OCI-LY3 (cell line): ENCODE measurements at regions not wholly inside any gene's neighbourhood (a gene's known extent, or its start where the extent isn't known, plus 50 kb on each side); places are given as distances from the start of the nearest gene placed in this dataset.

Experiments
- H2AFZ ChIP-seq: fragments of 200-600, 300-600 bp; shearing (Covaris generic); 2 replicates; pipeline ENCODE4 v1.6.0; 2014; ENCODE audit warnings: antibody characterized with exemption, low read depth, low read length
- H3K27ac ChIP-seq: fragments of 200-600, 300-600 bp; sonication (generic); 2 replicates; pipeline ENCODE4 v1.5.1; 2014; ENCODE audit warnings: mild to moderate bottlenecking, low read length, moderate library complexity, mixed read lengths
- H3K27me3 ChIP-seq: fragments of 200-600, 300-600 bp; sonication (generic); 2 replicates; pipeline ENCODE4 v1.6.1; 2014; ENCODE audit warnings: low read depth, low read length, mixed read lengths
- H3K36me3 ChIP-seq: fragments of 200-600, 300-600 bp; sonication (generic); replicated peaks from 2 replicates; pipeline ENCODE3; 2014; ENCODE audit warnings: low read depth, low read length, mixed read lengths
- H3K4me1 ChIP-seq: fragments of 300-600, 200-600 bp; sonication (generic); 2 replicates; pipeline ENCODE4 v1.6.1; 2014; ENCODE audit warnings: low read length, mixed read lengths
- H3K4me2 ChIP-seq: fragments of 200-600, 300-600 bp; sonication (generic); 2 replicates; pipeline ENCODE4 v1.6.1; 2014; ENCODE audit warnings: low read length, mixed read lengths
- H3K4me3 ChIP-seq: fragments of 300-600, 200-600 bp; sonication (generic); 2 replicates; pipeline ENCODE4 v1.5.1; 2014; ENCODE audit warnings: antibody characterized with exemption, mild to moderate bottlenecking, low read length, moderate library complexity
- H3K79me2 ChIP-seq: fragments of 300-600, 200-600 bp; shearing (Covaris generic); 2 replicates; pipeline ENCODE4 v1.6.1; 2014; ENCODE audit warnings: mild to moderate bottlenecking, low read length, mixed read lengths
- H3K9ac ChIP-seq: fragments of 300-600, 200-600 bp; shearing (Covaris generic); 2 replicates; pipeline ENCODE4 v1.6.0; 2014; ENCODE audit warnings: mild to moderate bottlenecking, low read length, moderate library complexity
- H3K9me3 ChIP-seq: fragments of 200-600, 300-600 bp; shearing (Covaris generic); 2 replicates; pipeline ENCODE4 v1.6.1; 2014; ENCODE audit warnings: low read length, mixed read lengths; ENCODE audit not compliant: insufficient read depth
- H4K20me1 ChIP-seq: fragments of 200-600, 300-600 bp; sonication (generic); 2 replicates; pipeline ENCODE4 v1.6.1; 2016; ENCODE audit warnings: low read length, mixed read lengths; ENCODE audit not compliant: insufficient read depth
- EZH2phosphoT487 ChIP-seq: fragments of 200-600 bp; shearing (Covaris generic); IDR thresholded peaks from 2 replicates; pipeline ENCODE4 v1.6.1; 2018; ENCODE audit warnings: antibody characterized with exemption, mixed run types, low read depth
- TF ChIP-seq, protein P1 (sequence below): fragments of 200-600, 300-600 bp; sonication (generic); IDR thresholded peaks from 2 replicates; pipeline ENCODE4 v1.5.1; 2014; ENCODE audit warnings: antibody characterized with exemption, low read length, low read depth

DNA sequence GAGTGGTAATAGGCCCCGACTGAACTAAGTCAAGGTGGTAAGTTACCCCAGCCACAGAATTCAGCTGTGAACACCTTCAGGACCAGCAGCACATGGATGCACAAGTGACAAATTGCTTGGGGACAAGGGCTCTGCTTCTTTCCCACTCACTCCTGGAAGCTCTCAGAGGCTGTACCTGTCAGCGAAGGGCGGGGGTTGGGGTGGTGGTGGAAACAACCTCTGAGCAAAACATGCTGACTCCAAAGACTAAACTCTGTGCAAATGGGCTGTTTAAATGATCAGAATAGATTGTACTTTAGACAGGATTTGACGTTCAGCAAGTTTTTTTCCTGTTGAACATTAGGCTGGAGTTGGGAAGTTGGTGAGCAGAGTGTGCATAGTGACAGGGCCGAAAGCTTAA, 544.5 kb upstream of the ZNF608 start:
- H3K79me2 ChIP-seq = no peaks in the 10 kb centered on the region
- no peaks in the 10 kb centered on the region for H4K20me1 ChIP-seq
- H3K9me3 ChIP-seq = no peaks in the 10 kb centered on the region
- no peak overlapping the region for H3K4me3 ChIP-seq
- H3K4me2 ChIP-seq = no peak overlapping the region
- no peak overlapping the region for H3K9ac ChIP-seq
- no peaks in the 10 kb centered on the region for H3K27me3 ChIP-seq
- H3K36me3 ChIP-seq = no peaks in the 10 kb centered on the region
- no peak overlapping the region for H3K27ac ChIP-seq
- TF ChIP-seq, protein P1, sequence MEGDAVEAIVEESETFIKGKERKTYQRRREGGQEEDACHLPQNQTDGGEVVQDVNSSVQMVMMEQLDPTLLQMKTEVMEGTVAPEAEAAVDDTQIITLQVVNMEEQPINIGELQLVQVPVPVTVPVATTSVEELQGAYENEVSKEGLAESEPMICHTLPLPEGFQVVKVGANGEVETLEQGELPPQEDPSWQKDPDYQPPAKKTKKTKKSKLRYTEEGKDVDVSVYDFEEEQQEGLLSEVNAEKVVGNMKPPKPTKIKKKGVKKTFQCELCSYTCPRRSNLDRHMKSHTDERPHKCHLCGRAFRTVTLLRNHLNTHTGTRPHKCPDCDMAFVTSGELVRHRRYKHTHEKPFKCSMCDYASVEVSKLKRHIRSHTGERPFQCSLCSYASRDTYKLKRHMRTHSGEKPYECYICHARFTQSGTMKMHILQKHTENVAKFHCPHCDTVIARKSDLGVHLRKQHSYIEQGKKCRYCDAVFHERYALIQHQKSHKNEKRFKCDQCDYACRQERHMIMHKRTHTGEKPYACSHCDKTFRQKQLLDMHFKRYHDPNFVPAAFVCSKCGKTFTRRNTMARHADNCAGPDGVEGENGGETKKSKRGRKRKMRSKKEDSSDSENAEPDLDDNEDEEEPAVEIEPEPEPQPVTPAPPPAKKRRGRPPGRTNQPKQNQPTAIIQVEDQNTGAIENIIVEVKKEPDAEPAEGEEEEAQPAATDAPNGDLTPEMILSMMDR = no peak
- TF ChIP-seq EZH2phosphoT487 = no peak
- H2AFZ ChIP-seq = no peak overlapping the region
- peaks cover 22% of the 10 kb centered on the region for H3K4me1 ChIP-seq

DNA sequence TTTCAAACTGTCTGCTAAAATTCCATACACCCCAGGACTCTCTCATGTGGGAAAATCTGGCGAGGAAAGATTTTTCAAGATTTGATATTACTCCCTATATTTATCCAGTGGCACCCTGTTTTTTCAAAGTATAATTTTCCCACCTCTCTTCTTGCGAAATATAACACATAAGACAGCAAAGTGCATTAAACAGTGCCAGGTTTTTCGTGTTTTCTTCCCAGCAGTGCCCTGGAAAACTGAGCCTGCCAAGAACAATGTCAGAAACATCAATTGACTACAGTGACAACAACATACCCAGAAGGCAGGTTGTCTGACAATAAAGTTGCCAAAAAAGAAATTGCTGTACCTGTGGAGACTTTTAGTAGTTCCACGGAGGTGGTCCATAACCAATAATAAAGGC, 545.0 kb upstream of the ZNF608 start:
- Histone ChIP-seq H3K36me3 (no peaks in the 10 kb centered on the region), H3K9ac (no peak overlapping the region), H3K4me1 (peaks cover 22% of the 10 kb centered on the region), H3K27me3 (no peaks in the 10 kb centered on the region), H4K20me1 (no peaks in the 10 kb centered on the region), H3K79me2 (no peaks in the 10 kb centered on the region), H3K4me3 (no peak overlapping the region), H3K9me3 (no peaks in the 10 kb centered on the region), H3K4me2 (no peak overlapping the region), H3K27ac (no peak overlapping the region), H2AFZ (no peak overlapping the region)
- TF ChIP-seq EZH2phosphoT487 = no peak
- TF ChIP-seq, protein P1 = no peak

DNA sequence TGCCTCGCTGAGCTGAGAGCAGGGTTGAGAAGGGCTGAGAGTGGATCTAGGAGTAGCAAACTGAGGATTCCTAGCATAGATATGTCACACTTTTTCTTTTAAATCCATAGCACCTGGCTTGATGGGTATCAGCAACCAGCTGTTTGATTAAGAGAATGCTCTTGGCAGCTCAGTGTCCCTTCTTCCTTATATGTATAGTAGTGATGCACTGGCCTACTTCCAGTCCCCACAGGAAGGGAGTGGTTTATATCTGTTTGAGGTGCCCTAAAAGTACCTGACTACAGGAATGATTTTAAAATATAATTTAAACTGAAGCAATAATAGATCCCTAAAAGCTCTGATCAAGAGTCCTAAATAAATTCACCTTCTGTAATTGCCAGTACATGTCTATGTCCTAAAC, 546.8 kb upstream of the ZNF608 start:
- no peak overlapping the region for H3K4me3 ChIP-seq
- H2AFZ ChIP-seq = no peak overlapping the region
- no peaks in the 10 kb centered on the region for H3K27me3 ChIP-seq
- no peaks in the 10 kb centered on the region for H4K20me1 ChIP-seq
- H3K79me2 ChIP-seq = no peaks in the 10 kb centered on the region
- H3K4me2 ChIP-seq = no peak overlapping the region
- no peak for TF ChIP-seq EZH2phosphoT487
- TF ChIP-seq, protein P1 = no peak
- peaks cover 22% of the 10 kb centered on the region for H3K4me1 ChIP-seq
- no peaks in the 10 kb centered on the region for H3K36me3 ChIP-seq
- no peaks in the 10 kb centered on the region for H3K9me3 ChIP-seq
- H3K9ac ChIP-seq = no peak overlapping the region
- H3K27ac ChIP-seq = no peak overlapping the region

DNA sequence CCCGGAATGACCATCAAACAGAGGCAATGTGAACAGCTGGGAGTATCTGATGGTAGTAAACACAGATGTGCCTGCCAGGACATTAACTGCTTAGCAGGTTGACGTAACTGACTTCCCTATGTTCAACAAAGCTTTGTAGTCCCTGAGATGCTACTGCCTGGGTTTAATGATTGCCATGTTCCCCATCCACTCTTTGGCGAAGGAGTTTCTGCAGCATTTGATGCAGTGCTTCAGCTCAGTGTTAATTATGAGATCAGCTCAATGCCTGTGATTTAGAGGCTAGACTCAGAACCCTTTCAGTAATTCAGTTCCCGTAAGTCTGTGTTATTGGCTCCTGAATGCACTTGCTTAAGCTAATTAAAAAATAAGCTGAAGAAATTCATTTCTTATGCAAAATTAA, 547.3 kb upstream of the ZNF608 start:
- Histone ChIP-seq H3K36me3 (no peaks in the 10 kb centered on the region), H3K9ac (no peak overlapping the region), H3K27ac (no peak overlapping the region), H4K20me1 (no peaks in the 10 kb centered on the region), H3K9me3 (no peaks in the 10 kb centered on the region), H3K4me1 (peaks cover 22% of the 10 kb centered on the region), H3K27me3 (no peaks in the 10 kb centered on the region), H3K4me3 (no peak overlapping the region), H3K4me2 (no peak overlapping the region), H3K79me2 (no peaks in the 10 kb centered on the region), H2AFZ (no peak overlapping the region)
- no peak for TF ChIP-seq EZH2phosphoT487

DNA sequence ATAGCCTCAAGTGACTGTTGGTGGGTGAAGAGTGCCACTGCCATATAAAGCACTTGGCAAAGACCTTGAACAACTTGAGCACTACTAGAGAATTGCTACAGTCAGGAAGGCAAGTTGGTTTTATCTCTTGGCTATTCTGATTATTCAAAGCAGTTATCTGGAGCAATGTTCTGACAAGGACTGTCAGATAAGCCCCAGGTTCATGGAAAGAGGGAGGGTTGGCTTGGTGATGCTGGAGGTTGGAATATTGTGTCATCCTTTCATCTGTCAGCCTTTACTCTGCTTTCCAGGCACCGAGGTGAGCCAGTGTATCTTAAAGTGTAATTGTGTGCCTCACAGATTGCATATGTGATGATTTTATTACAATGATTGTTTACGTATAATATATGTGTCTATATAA, 548.4 kb upstream of the ZNF608 start:
- Histone ChIP-seq H2AFZ (no peak overlapping the region), H3K4me2 (no peak overlapping the region), H3K27ac (no peak overlapping the region), H3K27me3 (no peaks in the 10 kb centered on the region), H3K79me2 (no peaks in the 10 kb centered on the region), H3K4me3 (no peak overlapping the region), H3K9me3 (no peaks in the 10 kb centered on the region), H3K9ac (no peak overlapping the region), H4K20me1 (no peaks in the 10 kb centered on the region), H3K36me3 (no peaks in the 10 kb centered on the region), H3K4me1 (peaks cover 19% of the 10 kb centered on the region)
- no peak for TF ChIP-seq EZH2phosphoT487
- TF ChIP-seq, protein P1 = no peak
